ENCODE measurements at regions not wholly inside any gene's neighbourhood (a gene's known extent, or its start where the extent isn't known, plus 50 kb on each side); places are given as distances from the start of the nearest gene placed in this dataset.

DNA sequence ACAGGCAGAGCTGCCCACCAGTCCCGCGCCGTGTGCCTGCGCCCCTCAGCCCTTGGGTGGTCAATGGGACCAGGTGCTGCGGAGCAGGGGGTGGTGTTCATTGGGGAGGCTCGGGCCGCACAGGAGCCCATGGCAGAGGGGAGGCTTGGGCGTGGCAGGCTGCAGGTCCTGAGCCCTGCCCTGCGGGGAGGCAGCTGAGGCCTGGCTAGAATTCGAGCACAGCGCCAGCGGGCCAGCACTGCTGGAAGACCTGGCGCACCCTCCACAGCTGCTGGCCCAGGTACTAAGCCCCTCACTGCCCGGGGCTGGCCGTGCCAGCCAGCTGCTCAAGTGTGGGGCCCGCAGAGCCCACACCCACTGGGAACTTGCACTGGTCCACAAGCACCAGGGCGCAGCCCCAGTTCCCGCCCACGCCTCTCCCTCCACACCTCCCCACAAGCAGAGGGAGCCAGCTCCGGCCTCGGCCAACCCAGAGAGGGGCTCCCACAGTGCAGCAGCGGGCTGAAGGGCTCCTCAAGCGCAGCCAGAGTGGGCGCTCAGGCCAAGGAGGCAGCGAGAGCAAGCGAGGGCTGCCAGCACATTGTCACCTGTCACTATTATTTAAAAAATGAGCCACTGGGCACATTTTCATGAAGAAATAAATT, 645.8 kb downstream of the CENPC start:
- no peaks in the 10 kb centered on the region for H3K9me3 ChIP-seq (ENCODE audit: control insufficient read depth, insufficient read depth, low read length)
- TF ChIP-seq EZH2phosphoT487 (IDR thresholded peaks at IDR 0.05; ENCODE audit: borderline replicate concordance, low read length): no peak
- TF ChIP-seq, protein P1, sequence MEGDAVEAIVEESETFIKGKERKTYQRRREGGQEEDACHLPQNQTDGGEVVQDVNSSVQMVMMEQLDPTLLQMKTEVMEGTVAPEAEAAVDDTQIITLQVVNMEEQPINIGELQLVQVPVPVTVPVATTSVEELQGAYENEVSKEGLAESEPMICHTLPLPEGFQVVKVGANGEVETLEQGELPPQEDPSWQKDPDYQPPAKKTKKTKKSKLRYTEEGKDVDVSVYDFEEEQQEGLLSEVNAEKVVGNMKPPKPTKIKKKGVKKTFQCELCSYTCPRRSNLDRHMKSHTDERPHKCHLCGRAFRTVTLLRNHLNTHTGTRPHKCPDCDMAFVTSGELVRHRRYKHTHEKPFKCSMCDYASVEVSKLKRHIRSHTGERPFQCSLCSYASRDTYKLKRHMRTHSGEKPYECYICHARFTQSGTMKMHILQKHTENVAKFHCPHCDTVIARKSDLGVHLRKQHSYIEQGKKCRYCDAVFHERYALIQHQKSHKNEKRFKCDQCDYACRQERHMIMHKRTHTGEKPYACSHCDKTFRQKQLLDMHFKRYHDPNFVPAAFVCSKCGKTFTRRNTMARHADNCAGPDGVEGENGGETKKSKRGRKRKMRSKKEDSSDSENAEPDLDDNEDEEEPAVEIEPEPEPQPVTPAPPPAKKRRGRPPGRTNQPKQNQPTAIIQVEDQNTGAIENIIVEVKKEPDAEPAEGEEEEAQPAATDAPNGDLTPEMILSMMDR (IDR thresholded peaks at IDR 0.05; ENCODE audit: low read depth, low read length, poor library complexity, severe bottlenecking): no peak
- no peak overlapping the region for H3K4me2 ChIP-seq (ENCODE audit: low read length)
- H3K36me3 ChIP-seq (ENCODE audit: control insufficient read depth, low read length): no peaks in the 10 kb centered on the region
- H3K4me3 ChIP-seq (ENCODE audit: low read length): no peak overlapping the region
- H3K4me1 ChIP-seq (ENCODE audit: control insufficient read depth, low read length): no peaks in the 10 kb centered on the region
- no peaks in the 10 kb centered on the region for H3K79me2 ChIP-seq (ENCODE audit: control insufficient read depth, low read length)
- no peaks in the 10 kb centered on the region for H4K20me1 ChIP-seq (ENCODE audit: control insufficient read depth, insufficient read depth, low read depth, low read length)
- H3K27ac ChIP-seq (ENCODE audit: low read depth, low read length): no peak overlapping the region
- H3K27me3 ChIP-seq (ENCODE audit: control insufficient read depth, low read length): no peaks in the 10 kb centered on the region
- no peaks in the 10 kb centered on the region for H3K9me2 ChIP-seq (replicated peaks; ENCODE audit: control insufficient read depth, low read length)
- H3F3A ChIP-seq (ENCODE audit: control insufficient read depth, insufficient read depth): no peaks in the 10 kb centered on the region

DNA sequence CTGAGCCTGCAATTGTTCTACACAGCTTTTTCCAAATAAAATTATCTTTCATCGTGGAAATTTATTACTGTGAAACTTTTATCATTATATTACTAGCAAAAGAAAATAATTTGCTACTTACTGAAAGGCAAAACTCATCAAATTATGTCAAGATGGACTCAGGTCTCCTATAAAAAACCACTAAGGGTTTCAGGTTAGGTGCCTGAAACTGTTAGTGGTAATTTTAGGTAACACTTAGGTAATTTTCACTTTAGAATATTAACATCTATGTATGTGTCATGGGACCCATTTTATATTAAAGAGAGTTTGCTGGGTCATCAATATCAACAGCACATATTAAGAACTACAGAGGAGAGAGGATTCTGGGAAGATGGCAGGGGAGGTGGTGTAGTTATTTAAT, 651.5 kb downstream of the CENPC start:
- Histone ChIP-seq H3K4me2 (ENCODE audit: low read length) (no peak overlapping the region), H3K4me1 (ENCODE audit: control insufficient read depth, low read length) (no peaks in the 10 kb centered on the region), H3F3A (ENCODE audit: control insufficient read depth, insufficient read depth) (no peaks in the 10 kb centered on the region), H3K79me2 (ENCODE audit: control insufficient read depth, low read length) (no peaks in the 10 kb centered on the region), H3K27me3 (ENCODE audit: control insufficient read depth, low read length) (no peaks in the 10 kb centered on the region), H3K36me3 (ENCODE audit: control insufficient read depth, low read length) (no peaks in the 10 kb centered on the region), H4K20me1 (ENCODE audit: control insufficient read depth, insufficient read depth, low read depth, low read length) (no peaks in the 10 kb centered on the region), H3K9me3 (ENCODE audit: control insufficient read depth, insufficient read depth, low read length) (no peaks in the 10 kb centered on the region), H3K9me2 (replicated peaks; ENCODE audit: control insufficient read depth, low read length) (no peaks in the 10 kb centered on the region), H3K27ac (ENCODE audit: low read depth, low read length) (no peak overlapping the region), H3K4me3 (ENCODE audit: low read length) (no peak overlapping the region)
- TF ChIP-seq EZH2phosphoT487 (IDR thresholded peaks at IDR 0.05; ENCODE audit: borderline replicate concordance, low read length): no peak
- TF ChIP-seq, protein P1 (IDR thresholded peaks at IDR 0.05; ENCODE audit: low read depth, low read length, poor library complexity, severe bottlenecking): no peak

DNA sequence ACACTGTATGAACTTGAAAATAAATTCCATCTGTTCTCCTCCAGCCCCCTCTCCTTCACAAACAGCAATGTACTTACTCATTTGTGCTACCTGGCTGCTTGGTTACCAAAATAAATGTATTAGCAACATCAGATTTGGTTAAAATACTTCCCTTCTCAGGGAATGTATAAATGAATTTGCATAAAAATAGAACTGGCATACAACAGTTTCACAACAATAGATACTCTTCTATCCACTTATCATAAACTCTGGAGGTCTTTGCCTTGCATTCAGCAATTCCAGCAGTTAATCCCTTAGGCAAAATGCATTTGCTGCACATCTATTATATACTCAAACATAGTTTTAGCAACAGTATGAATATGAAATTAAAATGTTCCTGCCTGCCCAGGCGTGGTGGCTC, 658.2 kb downstream of the CENPC start:
- H3K4me3 ChIP-seq (ENCODE audit: low read length): no peak overlapping the region

More for the DNA sequence above, 658.2 kb downstream of the CENPC start:
- Histone ChIP-seq H3K27ac (ENCODE audit: low read depth, low read length) (no peak overlapping the region), H3K9me3 (ENCODE audit: control insufficient read depth, insufficient read depth, low read length) (no peaks in the 10 kb centered on the region), H3K27me3 (ENCODE audit: control insufficient read depth, low read length) (no peaks in the 10 kb centered on the region), H3K79me2 (ENCODE audit: control insufficient read depth, low read length) (no peaks in the 10 kb centered on the region), H3F3A (ENCODE audit: control insufficient read depth, insufficient read depth) (no peaks in the 10 kb centered on the region), H3K4me2 (ENCODE audit: low read length) (no peak overlapping the region), H3K36me3 (ENCODE audit: control insufficient read depth, low read length) (no peaks in the 10 kb centered on the region), H3K4me1 (ENCODE audit: control insufficient read depth, low read length) (no peaks in the 10 kb centered on the region), H3K9me2 (replicated peaks; ENCODE audit: control insufficient read depth, low read length) (no peaks in the 10 kb centered on the region), H4K20me1 (ENCODE audit: control insufficient read depth, insufficient read depth, low read depth, low read length) (no peaks in the 10 kb centered on the region)
- TF ChIP-seq, protein P1 (IDR thresholded peaks at IDR 0.05; ENCODE audit: low read depth, low read length, poor library complexity, severe bottlenecking): no peak
- TF ChIP-seq EZH2phosphoT487 (IDR thresholded peaks at IDR 0.05; ENCODE audit: borderline replicate concordance, low read length): no peak
